ENCODE measurements at regions not wholly inside any gene's neighbourhood (a gene's known extent, or its start where the extent isn't known, plus 50 kb on each side); places are given as distances from the start of the nearest gene placed in this dataset.

- H3K9ac ChIP-seq (ENCODE audit: low read length) = no peak overlapping the region
- H3K4me1 ChIP-seq (ENCODE audit: low read length) = 0 out of 2 replicates have a peak, but pooled peaks cover 3% of the 10 kb centered on the region
- H3K9me3 ChIP-seq (ENCODE audit: insufficient read depth, low read length) = no peaks in the 10 kb centered on the region
- no peaks in the 10 kb centered on the region for H3K36me3 ChIP-seq (replicated peaks; ENCODE audit: low read depth, low read length)
- H2AFZ ChIP-seq (ENCODE audit: low read depth, low read length) = no peak overlapping the region
- H3K27ac ChIP-seq (ENCODE audit: low read length) = no peak overlapping the region
- TF ChIP-seq EZH2phosphoT487 (IDR thresholded peaks at IDR 0.05; ENCODE audit: low read depth) (no peak), CTCF (IDR thresholded peaks at IDR 0.05; ENCODE audit: low read depth, low read length) (no peak)
- no peak overlapping the region for H3K4me2 ChIP-seq (ENCODE audit: low read length)
- H3K27me3 ChIP-seq (ENCODE audit: low read depth, low read length) = no peaks in the 10 kb centered on the region
- H3K4me3 ChIP-seq (ENCODE audit: low read length) = no peak overlapping the region
- H4K20me1 ChIP-seq (ENCODE audit: insufficient read depth, low read length) = no peaks in the 10 kb centered on the region
- H3K79me2 ChIP-seq (ENCODE audit: low read length) = no peaks in the 10 kb centered on the region
These were observed 60.8 kb upstream of the ARRDC3 start for GRCh38 chr5:91443761-91444467.

DNA sequence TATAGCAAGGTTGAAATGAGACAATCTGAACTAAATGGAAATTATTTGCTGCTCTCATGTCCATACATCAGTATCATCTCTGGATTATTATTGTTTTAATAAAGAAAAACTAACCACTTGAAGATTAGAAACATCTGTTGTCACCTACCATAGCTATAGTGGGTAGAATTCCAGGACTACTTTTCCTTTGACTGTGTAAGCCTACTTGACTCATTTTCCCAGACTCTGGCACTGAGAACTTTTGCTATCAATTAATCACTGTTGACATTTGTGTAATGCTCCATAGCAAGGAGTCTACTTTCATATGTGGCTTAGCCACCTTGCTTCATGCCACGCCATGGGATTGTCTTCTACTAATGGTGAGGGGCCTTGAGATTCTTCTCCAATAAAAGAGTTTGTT lies 59.9 kb upstream of the ARRDC3 start:
- no peaks in the 10 kb centered on the region for H3K79me2 ChIP-seq (ENCODE audit: low read length)
- no peaks in the 10 kb centered on the region for H3K9me3 ChIP-seq (ENCODE audit: insufficient read depth, low read length)
- 0 out of 2 replicates have a peak, but pooled peaks cover 3% of the 10 kb centered on the region for H3K4me1 ChIP-seq (ENCODE audit: low read length)
- H3K9ac ChIP-seq (ENCODE audit: low read length) = no peak overlapping the region
- H2AFZ ChIP-seq (ENCODE audit: low read depth, low read length) = no peak overlapping the region
- no peak overlapping the region for H3K4me3 ChIP-seq (ENCODE audit: low read length)
- no peaks in the 10 kb centered on the region for H3K36me3 ChIP-seq (replicated peaks; ENCODE audit: low read depth, low read length)
- no peak overlapping the region for H3K4me2 ChIP-seq (ENCODE audit: low read length)
- no peak overlapping the region for H3K27ac ChIP-seq (ENCODE audit: low read length)
- TF ChIP-seq EZH2phosphoT487 (IDR thresholded peaks at IDR 0.05; ENCODE audit: low read depth) = no peak
- TF ChIP-seq CTCF (IDR thresholded peaks at IDR 0.05; ENCODE audit: low read depth, low read length) = no peak
- H3K27me3 ChIP-seq (ENCODE audit: low read depth, low read length) = no peaks in the 10 kb centered on the region
- no peaks in the 10 kb centered on the region for H4K20me1 ChIP-seq (ENCODE audit: insufficient read depth, low read length)

DNA sequence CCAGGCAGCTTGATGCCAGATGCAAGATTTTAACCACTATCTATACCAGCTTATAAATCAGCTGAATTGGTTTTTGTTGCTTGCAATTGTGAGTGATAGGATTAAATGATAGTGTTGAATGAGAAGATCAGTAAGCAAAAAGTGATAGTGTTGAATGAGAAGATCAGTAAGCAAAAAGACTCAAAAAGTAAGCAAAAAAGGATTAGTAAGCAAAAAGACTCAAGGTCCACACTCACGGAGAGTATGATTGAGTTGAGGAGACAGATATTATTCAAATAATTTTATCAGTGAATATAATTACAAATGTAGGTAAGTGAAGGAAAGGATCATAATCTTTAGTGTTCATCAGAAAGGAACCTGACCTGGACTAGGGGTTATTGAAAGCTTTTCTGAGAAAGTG lies 58.0 kb upstream of the ARRDC3 start:
- no peak for TF ChIP-seq CTCF (IDR thresholded peaks at IDR 0.05; ENCODE audit: low read depth, low read length)
- TF ChIP-seq EZH2phosphoT487 (IDR thresholded peaks at IDR 0.05; ENCODE audit: low read depth) = no peak
- no peak overlapping the region for H3K4me2 ChIP-seq (ENCODE audit: low read length)
- no peaks in the 10 kb centered on the region for H3K79me2 ChIP-seq (ENCODE audit: low read length)
- H3K4me3 ChIP-seq (ENCODE audit: low read length) = no peak overlapping the region
- H3K9me3 ChIP-seq (ENCODE audit: insufficient read depth, low read length) = no peaks in the 10 kb centered on the region
- no peaks in the 10 kb centered on the region for H4K20me1 ChIP-seq (ENCODE audit: insufficient read depth, low read length)
- H2AFZ ChIP-seq (ENCODE audit: low read depth, low read length) = no peak overlapping the region
- H3K9ac ChIP-seq (ENCODE audit: low read length) = no peak overlapping the region
- no peaks in the 10 kb centered on the region for H3K27me3 ChIP-seq (ENCODE audit: low read depth, low read length)
- H3K36me3 ChIP-seq (replicated peaks; ENCODE audit: low read depth, low read length) = no peaks in the 10 kb centered on the region
- H3K27ac ChIP-seq (ENCODE audit: low read length) = no peak overlapping the region
- H3K4me1 ChIP-seq (ENCODE audit: low read length) = 0 out of 2 replicates have a peak, but pooled peaks cover 3% of the 10 kb centered on the region

- no peak overlapping the region for H3K4me2 ChIP-seq (ENCODE audit: low read length)
- H3K4me1 ChIP-seq (ENCODE audit: low read length) = 0 out of 2 replicates have a peak, but pooled peaks cover under 1% of the 10 kb centered on the region
- H2AFZ ChIP-seq (ENCODE audit: low read depth, low read length) = no peak overlapping the region
- no peak overlapping the region for H3K9ac ChIP-seq (ENCODE audit: low read length)
- H3K27ac ChIP-seq (ENCODE audit: low read length) = no peak overlapping the region
- H4K20me1 ChIP-seq (ENCODE audit: insufficient read depth, low read length) = no peaks in the 10 kb centered on the region
- H3K9me3 ChIP-seq (ENCODE audit: insufficient read depth, low read length) = no peaks in the 10 kb centered on the region
- H3K4me3 ChIP-seq (ENCODE audit: low read length) = no peak overlapping the region
- TF ChIP-seq CTCF (IDR thresholded peaks at IDR 0.05; ENCODE audit: low read depth, low read length) = no peak
- no peak for TF ChIP-seq EZH2phosphoT487 (IDR thresholded peaks at IDR 0.05; ENCODE audit: low read depth)
- H3K79me2 ChIP-seq (ENCODE audit: low read length) = no peaks in the 10 kb centered on the region
- H3K36me3 ChIP-seq (replicated peaks; ENCODE audit: low read depth, low read length) = no peaks in the 10 kb centered on the region
- H3K27me3 ChIP-seq (ENCODE audit: low read depth, low read length) = no peaks in the 10 kb centered on the region
These were observed 55.8 kb upstream of the ARRDC3 start for GRCh38 chr5:91438871-91439270.

Measured in OCI-LY3 (cell line).